ENCODE measurements at regions not wholly inside any gene's neighbourhood (a gene's known extent, or its start where the extent isn't known, plus 50 kb on each side); places are given as distances from the start of the nearest gene placed in this dataset.

GRCh38 chr9:74173284-74173683 is 323.9 kb upstream of the RORB start:
- TF ChIP-seq CTCF (IDR thresholded peaks at IDR 0.05) (no peak), POLR2A (IDR thresholded peaks at IDR 0.05) (no peak), EP300 (IDR thresholded peaks at IDR 0.05) (no peak)

All from stomach (tissue), 4 donors.